Colon (tissue), 2 donors: ENCODE measurements at regions not wholly inside any gene's neighbourhood (a gene's known extent, or its start where the extent isn't known, plus 50 kb on each side); places are given as distances from the start of the nearest gene placed in this dataset.

Experiments used
- FAIRE-seq: peaks from 2 replicates; lab custom pipeline; 2012; peaks lifted over from hg19 to GRCh38; lab: Jason Lieb, UNC
- donor health status: control.
- donor health status: control.

GRCh38 chr2:156164091-156164720 is 168.3 kb downstream of the NR4A2 start:
- FAIRE-seq, result no peak

- no peak for FAIRE-seq
These were observed 173.7 kb downstream of the NR4A2 start for GRCh38 chr2:156158808-156159207.

GRCh38 chr2:156157670-156158069 is 174.9 kb downstream of the NR4A2 start:
- FAIRE-seq, result no peak

GRCh38 chr2:156156580-156156979 is 175.9 kb downstream of the NR4A2 start:
- no peak for FAIRE-seq

- FAIRE-seq, result no peak
These were observed 177.2 kb downstream of the NR4A2 start for GRCh38 chr2:156155319-156155718.

GRCh38 chr2:156151351-156151750 is 181.2 kb downstream of the NR4A2 start:
- FAIRE-seq, result no peak

- FAIRE-seq, result no peak
These were observed 184.8 kb downstream of the NR4A2 start for GRCh38 chr2:156147594-156148330.

GRCh38 chr2:156145976-156146375 is 186.5 kb downstream of the NR4A2 start:
- no peak for FAIRE-seq

GRCh38 chr2:156145469-156145868 is 187.1 kb downstream of the NR4A2 start:
- no peak for FAIRE-seq

- FAIRE-seq, result no peak
These were observed 196.0 kb downstream of the NR4A2 start for GRCh38 chr2:156136566-156136965.

- FAIRE-seq, result no peak
These were observed 197.6 kb downstream of the NR4A2 start for GRCh38 chr2:156134887-156135286.

GRCh38 chr2:156132941-156133340 is 199.6 kb downstream of the NR4A2 start:
- no peak for FAIRE-seq

GRCh38 chr2:156132130-156132529 is 200.4 kb downstream of the NR4A2 start:
- FAIRE-seq, result no peak

- FAIRE-seq, result no peak
These were observed 203.3 kb downstream of the NR4A2 start for GRCh38 chr2:156129227-156129626.

GRCh38 chr2:156125018-156125417 is 207.5 kb downstream of the NR4A2 start:
- no peak for FAIRE-seq

GRCh38 chr2:156124458-156124857 is 208.1 kb downstream of the NR4A2 start:
- no peak for FAIRE-seq

GRCh38 chr2:156118753-156119416 is 213.6 kb downstream of the NR4A2 start:
- no peak for FAIRE-seq

- FAIRE-seq, result no peak
These were observed 216.4 kb downstream of the NR4A2 start for GRCh38 chr2:156116113-156116512.

- no peak for FAIRE-seq
These were observed 217.2 kb downstream of the NR4A2 start for GRCh38 chr2:156115338-156115737.

- no peak for FAIRE-seq
These were observed 220.2 kb downstream of the NR4A2 start for GRCh38 chr2:156112323-156112722.

GRCh38 chr2:156110890-156111289 is 221.6 kb downstream of the NR4A2 start:
- peak; percentile 84 for FAIRE-seq

GRCh38 chr2:156099382-156099781 is 233.1 kb downstream of the NR4A2 start:
- peak; percentile 57 for FAIRE-seq

- FAIRE-seq, result no peak
These were observed 234.0 kb downstream of the NR4A2 start for GRCh38 chr2:156098506-156098905.
